Mesenchymal stem cell (in vitro differentiated cells and primary cell): ENCODE measurements at regions not wholly inside any gene's neighbourhood (a gene's known extent, or its start where the extent isn't known, plus 50 kb on each side); places are given as distances from the start of the nearest gene placed in this dataset.
"Not testable (repeated sequence)": the region's sequence is repeated elsewhere in the genome, so short reads cannot be mapped to it uniquely, and the experiment has no call there.

Experiments
- DNase-seq: peaks from one replicate; pipeline ENCODE4 v3.0.0-alpha.2; 2013
- H2AFZ ChIP-seq: one replicate; pipeline ENCODE4 v1.6.1; 2013; ENCODE audit warnings: low read depth, mild to moderate bottlenecking, control low read depth, inconsistent platforms, low read length, moderate library complexity
- H2AK5ac ChIP-seq: 2 replicates; pipeline ENCODE4 v1.6.1; 2013; ENCODE audit warnings: low read length, moderate library complexity, mild to moderate bottlenecking, inconsistent platforms; ENCODE audit not compliant: severe bottlenecking
- H2BK120ac ChIP-seq: one replicate; pipeline ENCODE4 v1.6.1; 2013; ENCODE audit warnings: low read depth, mild to moderate bottlenecking, inconsistent platforms, low read length, moderate library complexity
- H2BK12ac ChIP-seq, 2 experiments: one replicate each; pipeline ENCODE4 v1.6.1; 2013; ENCODE audit warnings: inconsistent platforms in 2 of 2, low read length in 2 of 2, mild to moderate bottlenecking in 2 of 2, moderate library complexity in 2 of 2, control low read depth in 1 of 2
- H2BK15ac ChIP-seq: one replicate; pipeline ENCODE4 v1.6.1; 2013; ENCODE audit warnings: mild to moderate bottlenecking, low read depth, inconsistent platforms; ENCODE audit not compliant: poor library complexity, severe bottlenecking
- H2BK5ac ChIP-seq: 2 replicates; pipeline ENCODE4 v1.6.1; 2013; ENCODE audit warnings: low read depth, mild to moderate bottlenecking, low read length, control low read depth, inconsistent platforms; ENCODE audit not compliant: poor library complexity, severe bottlenecking
- H3K14ac ChIP-seq, 2 experiments: one replicate each; pipeline ENCODE4 v1.6.1; 2013; ENCODE audit warnings: inconsistent platforms in 2 of 2, low read length in 2 of 2, control low read depth in 1 of 2, mild to moderate bottlenecking in 1 of 2, moderate library complexity in 1 of 2
- H3K18ac ChIP-seq, 2 experiments: one replicate each; pipeline ENCODE4 v1.6.1; 2013; ENCODE audit warnings: inconsistent platforms in 2 of 2, low read length in 2 of 2, control low read depth in 1 of 2, low read depth in 1 of 2, mild to moderate bottlenecking in 1 of 2
- H3K23ac ChIP-seq, 2 experiments: one replicate each; pipeline ENCODE4 v1.6.1; 2013; ENCODE audit warnings: inconsistent platforms in 2 of 2, low read length in 2 of 2, mild to moderate bottlenecking in 2 of 2, moderate library complexity in 2 of 2, control low read depth in 1 of 2
- H3K27ac ChIP-seq: 2 replicates; pipeline ENCODE4 v1.5.1; 2013; ENCODE audit warnings: mild to moderate bottlenecking, moderate library complexity, low read length, control low read depth, inconsistent platforms; ENCODE audit not compliant: poor library complexity, severe bottlenecking
- H3K27me3 ChIP-seq, 2 experiments: 2 replicates each; pipeline versions ENCODE4 v1.6.1 to v1.7.0; 2013; ENCODE audit warnings: low read length in 2 of 2, mild to moderate bottlenecking in 2 of 2, moderate library complexity in 2 of 2, control low read depth in 1 of 2, inconsistent platforms in 1 of 2; ENCODE audit not compliant: control insufficient read depth in 1 of 2, insufficient read depth in 1 of 2
- H3K36me3 ChIP-seq, 2 experiments: 2 replicates each; pipeline versions ENCODE4 v1.6.1 to v1.7.0; 2013; ENCODE audit warnings: low read length in 2 of 2, control low read depth in 1 of 2, inconsistent platforms in 1 of 2, low read depth in 1 of 2, mild to moderate bottlenecking in 1 of 2; ENCODE audit not compliant: insufficient read depth in 2 of 2, control insufficient read depth in 1 of 2
- H3K4ac ChIP-seq, 2 experiments: one replicate each; pipeline ENCODE4 v1.6.1; 2013; ENCODE audit warnings: inconsistent platforms in 2 of 2, low read length in 2 of 2, mild to moderate bottlenecking in 2 of 2, moderate library complexity in 2 of 2, control low read depth in 1 of 2, low read depth in 1 of 2
- H3K4me1 ChIP-seq: 2 replicates; pipeline ENCODE4 v1.6.1; 2013; ENCODE audit warnings: low read depth, low read length, control low read depth; ENCODE audit not compliant: control insufficient read depth, insufficient read depth
- H3K4me2 ChIP-seq: 2 replicates; pipeline ENCODE4 v1.6.1; 2013; ENCODE audit warnings: low read length, mild to moderate bottlenecking, inconsistent platforms; ENCODE audit not compliant: poor library complexity, severe bottlenecking
- H3K4me3 ChIP-seq, 2 experiments: 2 replicates each; pipeline versions ENCODE4 v1.5.1 to v1.7.0; 2013; ENCODE audit warnings: low read length in 2 of 2, mild to moderate bottlenecking in 2 of 2, control low read depth in 1 of 2, low read depth in 1 of 2; ENCODE audit not compliant: insufficient read depth in 1 of 2
- H3K79me1 ChIP-seq: replicated peaks from 2 replicates; pipeline ENCODE4 v1.6.1; 2013; ENCODE audit warnings: mild to moderate bottlenecking, control low read depth, low read length, inconsistent platforms; ENCODE audit not compliant: poor library complexity, severe bottlenecking
- H3K9ac ChIP-seq: 2 replicates; pipeline ENCODE4 v1.7.0; 2013; ENCODE audit warnings: mild to moderate bottlenecking, low read length, moderate library complexity
- H3K9me3 ChIP-seq: 2 replicates; pipeline ENCODE4 v1.7.0; 2013; ENCODE audit warnings: mild to moderate bottlenecking, low read length; ENCODE audit not compliant: control insufficient read depth
- H4K8ac ChIP-seq: one replicate; pipeline ENCODE4 v1.6.1; 2013; ENCODE audit warnings: inconsistent platforms, mild to moderate bottlenecking, low read length, moderate library complexity
- H4K91ac ChIP-seq: one replicate; pipeline ENCODE4 v1.6.1; 2013; ENCODE audit warnings: mild to moderate bottlenecking, low read length, inconsistent platforms
- WGBS: methylation state at CpG from one replicate; pipeline ENCODE4 v1.1.7; 2013; ENCODE audit warnings: mixed read lengths; 5-methylcytosine and 5-hydroxymethylcytosine counted together

GRCh38 chr10:30702860-30703259, 73.3 kb upstream of the LYZL2 start:
- Histone ChIP-seq H2AFZ (no peak overlapping the region), H3K27me3 (no peaks in the 10 kb centered on the region), H2BK12ac (peak overlapping the region in 1 of 2 experiments; percentile 23), H3K14ac (no peak overlapping the region), H3K27ac (no peak overlapping the region), H2BK120ac (no peak overlapping the region), H3K18ac (no peak overlapping the region), H4K91ac (peak overlapping the region; percentile 27), H3K4me3 (no peak overlapping the region), H4K8ac (peak overlapping the region; percentile 13), H3K4me1 (peaks cover 8% of the 10 kb centered on the region), H3K79me1 (no peaks in the 10 kb centered on the region), H3K36me3 (no peaks in the 10 kb centered on the region), H2AK5ac (no peak overlapping the region), H3K4ac (no peak overlapping the region), H2BK15ac (no peak overlapping the region), H3K9me3 (no peaks in the 10 kb centered on the region), H3K9ac (no peak overlapping the region), H3K4me2 (no peak overlapping the region), H2BK5ac (no peak overlapping the region), H3K23ac (no peak overlapping the region)
- no peak for DNase-seq
- WGBS: 78% methylated on average over 5 of the region's 5 CpGs

- Histone ChIP-seq H3K23ac (no peak overlapping the region), H2BK12ac (peak overlapping the region in 1 of 2 experiments; percentile 77), H2BK5ac (no peak overlapping the region), H3K79me1 (no peaks in the 10 kb centered on the region), H3K4me3 (peak overlapping the region in 1 of 2 experiments; percentile 34), H3K14ac (no peak overlapping the region), H3K27me3 (no peaks in the 10 kb centered on the region), H2BK120ac (no peak overlapping the region), H2AFZ (peak overlapping the region; percentile 69), H3K27ac (peak overlapping the region; percentile 29), H3K36me3 (no peaks in the 10 kb centered on the region), H4K8ac (peak overlapping the region; percentile 48), H2AK5ac (no peak overlapping the region), H3K4me2 (peak overlapping the region; percentile 41), H3K4ac (no peak overlapping the region), H3K9ac (peak overlapping the region; percentile 27), H2BK15ac (no peak overlapping the region), H3K4me1 (peaks cover 8% of the 10 kb centered on the region), H3K9me3 (no peaks in the 10 kb centered on the region), H3K18ac (peak overlapping the region in 1 of 2 experiments; percentile 51), H4K91ac (no peak overlapping the region)
- WGBS: 47% methylated on average over 10 of the region's 13 CpGs
- DNase-seq: peak; percentile 62
These were observed 72.1 kb upstream of the LYZL2 start for GRCh38 chr10:30701451-30702173.

- no peak overlapping the region for H3K27ac ChIP-seq
- H3K18ac ChIP-seq: no peak overlapping the region
- WGBS: 93% methylated on average over 2 of the region's 3 CpGs
- H4K8ac ChIP-seq: no peak overlapping the region
- H2BK15ac ChIP-seq: no peak overlapping the region
- no peak overlapping the region for H3K9ac ChIP-seq
- H3K36me3 ChIP-seq: no peaks in the 10 kb centered on the region
- H3K9me3 ChIP-seq: no peaks in the 10 kb centered on the region
- H2AK5ac ChIP-seq: no peak overlapping the region
- H3K23ac ChIP-seq: no peak overlapping the region
- no peaks in the 10 kb centered on the region for H3K27me3 ChIP-seq
- no peaks in the 10 kb centered on the region for H3K79me1 ChIP-seq
- no peak overlapping the region for H3K14ac ChIP-seq
- no peak overlapping the region for H2BK120ac ChIP-seq
- H3K4me2 ChIP-seq: no peak overlapping the region
- no peak overlapping the region for H3K4me3 ChIP-seq
- H2BK12ac ChIP-seq: no peak overlapping the region
- DNase-seq: no peak
- peaks cover 4% of the 10 kb centered on the region for H3K4me1 ChIP-seq
- H3K4ac ChIP-seq: no peak overlapping the region
- H2BK5ac ChIP-seq: no peak overlapping the region
- no peak overlapping the region for H4K91ac ChIP-seq
- H2AFZ ChIP-seq: no peak overlapping the region
These were observed 68.3 kb upstream of the LYZL2 start for GRCh38 chr10:30697806-30698205.

GRCh38 chr10:30697221-30697620, 67.7 kb upstream of the LYZL2 start:
- H4K8ac ChIP-seq, H3K4ac ChIP-seq, H3K14ac ChIP-seq, H3K9me3 ChIP-seq, H3K36me3 ChIP-seq, H3K4me1 ChIP-seq, H2AFZ ChIP-seq, H3K4me2 ChIP-seq, H2BK12ac ChIP-seq, H3K27me3 ChIP-seq, H3K4me3 ChIP-seq, H3K9ac ChIP-seq, H3K23ac ChIP-seq, DNase-seq, H2BK15ac ChIP-seq, H2AK5ac ChIP-seq, H3K27ac ChIP-seq, H4K91ac ChIP-seq, H3K79me1 ChIP-seq, H3K18ac ChIP-seq, H2BK120ac ChIP-seq, H2BK5ac ChIP-seq: not testable (repeated sequence)
- 66% methylated on average over 12 of the region's 17 CpGs for WGBS
